HepG2 (cell line): ENCODE measurements at regions not wholly inside any gene's neighbourhood (a gene's known extent, or its start where the extent isn't known, plus 50 kb on each side); places are given as distances from the start of the nearest gene placed in this dataset.

Experiments
- ATAC-seq: fragments of 200-7000 bp; cut with Tn5 transposase; 3 replicates; pipeline ENCODE4 v1.9.1; 2020; ENCODE audit warnings: mild to moderate bottlenecking, moderate library complexity
- BruUV-seq: library from RNA; stranded (reverse); fragments of 400-500 nt; replicated peaks from 2 replicates; lab custom pipeline; 2021; lab: Mats Ljungman, UMichigan
- CTCF ChIA-PET: fragments of 300-600 bp; formaldehyde crosslinking; extraction: SDS; loops from one replicate; lab custom pipeline; 2021; ENCODE audit warnings: low total read pairs, inconsistent platforms, low intra/inter-chr PET ratio; lab: Yijun Ruan, JAX
- POLR2A ChIA-PET: fragments of 350-600 bp; sonication (Branson Sonifier 250); formaldehyde crosslinking; loops from one replicate; lab custom pipeline; 2020; ENCODE audit warnings: antibody characterized with exemption, inconsistent platforms; lab: Yijun Ruan, JAX
- DNase-seq: peaks from one replicate; pipeline ENCODE4 v3.0.0-alpha.2; 2015; ENCODE audit warnings: low spot score
- FAIRE-seq: peaks from 3 replicates; lab custom pipeline; 2011; peaks lifted over from hg19 to GRCh38; lab: Jason Lieb, UNC
- H2AFZ ChIP-seq: one replicate; pipeline ENCODE4 v1.6.1; 2011; ENCODE audit warnings: low read length, inconsistent platforms
- H3K27ac ChIP-seq: fragments of 300-600 bp; 3 replicates; pipeline ENCODE4 v1.8.0; 2011; ENCODE audit warnings: mixed run types, mild to moderate bottlenecking, mixed read lengths, low read length, inconsistent platforms; ENCODE audit not compliant: insufficient read depth; ENCODE audit errors: extremely low read length
- H3K27me3 ChIP-seq, 2 experiments: fragments of 200-600 bp in 1 of 2; 2 replicates in 1 of 2; 3 replicates in 1 of 2; pipeline versions ENCODE4 v1.6.0 to v1.8.0; 2011; ENCODE audit warnings: low read length in 2 of 2, mild to moderate bottlenecking in 2 of 2, moderate library complexity in 2 of 2, inconsistent platforms in 1 of 2; ENCODE audit not compliant: insufficient read depth in 2 of 2, control insufficient read depth in 1 of 2
- H3K36me3 ChIP-seq, 2 experiments: fragments of 200-600 bp in 1 of 2; replicated peaks in 1 of 2; 2 replicates in 1 of 2; 3 replicates in 1 of 2; pipeline versions ENCODE4 v1.5.1 to v1.8.0; 2011; ENCODE audit warnings: low read length in 2 of 2, inconsistent platforms in 1 of 2; ENCODE audit not compliant: insufficient read depth in 2 of 2, control insufficient read depth in 1 of 2
- H3K4me1 ChIP-seq: 2 replicates; pipeline ENCODE4 v1.5.1; 2012; ENCODE audit warnings: low read length, inconsistent platforms; ENCODE audit not compliant: insufficient read depth
- H3K4me2 ChIP-seq: 2 replicates; pipeline ENCODE4 v1.6.0; 2011; ENCODE audit warnings: low read depth, low read length, inconsistent platforms
- H3K4me3 ChIP-seq, 3 experiments: fragments of 200-600 bp in 1 of 3; sonication (generic), shearing (Covaris generic) in 1 of 3; replicated peaks in 1 of 3; 2 replicates each; pipeline ENCODE4 v1.5.1; 2011 to 2016; ENCODE audit warnings: low read length in 3 of 3, inconsistent platforms in 2 of 3, low read depth in 2 of 3, mild to moderate bottlenecking in 2 of 3, control low read depth in 1 of 3, mixed read lengths in 1 of 3; ENCODE audit not compliant: insufficient read depth in 1 of 3
- H3K79me2 ChIP-seq: one replicate; pipeline ENCODE4 v1.6.1; 2011; ENCODE audit warnings: low read length, inconsistent platforms; ENCODE audit not compliant: insufficient read depth
- H3K9ac ChIP-seq: 2 replicates; pipeline ENCODE4 v1.6.0; 2011; ENCODE audit warnings: mild to moderate bottlenecking, low read depth, low read length, inconsistent platforms; ENCODE audit not compliant: insufficient read depth
- H3K9me3 ChIP-seq: 2 replicates; pipeline ENCODE4 v1.5.1; 2012; ENCODE audit warnings: mild to moderate bottlenecking, low read length
- H4K20me1 ChIP-seq: 2 replicates; pipeline ENCODE4 v1.6.0; 2011; ENCODE audit warnings: inconsistent platforms, mild to moderate bottlenecking, low read length, moderate library complexity; ENCODE audit not compliant: insufficient read depth
- ATF1 ChIP-seq: IDR thresholded peaks from 2 replicates; pipeline ENCODE4 v1.6.1; 2016; ENCODE audit warnings: mild to moderate bottlenecking, control low read depth
- EHMT2 ChIP-seq: fragments of 200-600 bp; sonication (generic); IDR thresholded peaks from 2 replicates; pipeline ENCODE4 v1.7.0; 2017; ENCODE audit warnings: antibody characterized with exemption, low read depth, low read length, borderline replicate concordance
- HNRNPK ChIP-seq: fragments of 200-400 bp; formaldehyde crosslinking; IDR thresholded peaks from 2 replicates; pipeline ENCODE4 v1.6.1; 2018; ENCODE audit warnings: low read length, low read depth, moderate library complexity, mild to moderate bottlenecking; ENCODE audit not compliant: poor library complexity, severe bottlenecking
- ZMYM2 ChIP-seq: sonication (generic); formaldehyde crosslinking; IDR thresholded peaks from 2 replicates; pipeline ENCODE4 v1.8.0; 2022; ENCODE audit warnings: mild to moderate bottlenecking, missing genetic modification reagents
- ZNF569 ChIP-seq: sonication (generic); formaldehyde crosslinking; IDR thresholded peaks from 2 replicates; pipeline ENCODE4 v1.5.0; 2020; ENCODE audit warnings: mild to moderate bottlenecking, missing genetic modification reagents, moderate library complexity, borderline replicate concordance
- ZNF577 ChIP-seq: sonication (generic); formaldehyde crosslinking; IDR thresholded peaks from 2 replicates; pipeline ENCODE4 v1.4.0; 2020; ENCODE audit warnings: mild to moderate bottlenecking, low read depth, missing genetic modification reagents, borderline replicate concordance
- WGBS: methylation state at CpG from one replicate; pipeline ENCODE4 v1.1.6; 2017; ENCODE audit warnings: low lambda C conversion rate; 5-methylcytosine and 5-hydroxymethylcytosine counted together
- in situ Hi-C: cut with HindIII; loops from 2 replicates; pipeline ENCODE4 v1.10.0; 2017; ENCODE audit warnings: low pct_unique_long_range_greater_than_20kb; ENCODE audit not compliant: extremely low pct_ligation_motif_present
- intact Hi-C: fragments of 100-400 bp; cut with micrococcal nuclease; formaldehyde crosslinking; loops from one replicate; pipeline ENCODE4 v1.10.0; 2022; ENCODE audit not compliant: unreplicated experiment
- TF ChIP-seq, protein P1 (sequence below): conservative IDR thresholded peaks from 2 replicates; pipeline ENCODE4 v1.6.1; 2018; ENCODE audit warnings: missing genetic modification reagents
- TF ChIP-seq, protein P2 (sequence below), 2 experiments: sonication (generic) in 1 of 2; formaldehyde crosslinking in 1 of 2; IDR thresholded peaks; 2 replicates each; pipeline versions ENCODE4 v1.4.0 to v1.6.1; 2016 to 2020; ENCODE audit warnings: borderline replicate concordance in 1 of 2, low read depth in 1 of 2, mild to moderate bottlenecking in 1 of 2, missing genetic modification reagents in 1 of 2
- TF ChIP-seq, protein P3 (sequence below): IDR thresholded peaks from 2 replicates; pipeline ENCODE4 v1.6.1; 2012; ENCODE audit warnings: inconsistent platforms
- TF ChIP-seq, protein P4 (sequence below): sonication (generic); formaldehyde crosslinking; IDR thresholded peaks from 2 replicates; pipeline ENCODE4 v1.4.0; 2020; ENCODE audit warnings: missing genetic modification reagents, mild to moderate bottlenecking, borderline replicate concordance
- TF ChIP-seq, protein P5 (sequence below): sonication (generic); formaldehyde crosslinking; IDR thresholded peaks from 2 replicates; pipeline ENCODE4 v1.4.0; 2020; ENCODE audit warnings: mild to moderate bottlenecking, low read depth, missing genetic modification reagents
- TF ChIP-seq, protein P6 (sequence below): sonication (generic); formaldehyde crosslinking; IDR thresholded peaks from 2 replicates; pipeline ENCODE4 v1.4.0; 2020; ENCODE audit warnings: missing genetic modification reagents

DNA sequence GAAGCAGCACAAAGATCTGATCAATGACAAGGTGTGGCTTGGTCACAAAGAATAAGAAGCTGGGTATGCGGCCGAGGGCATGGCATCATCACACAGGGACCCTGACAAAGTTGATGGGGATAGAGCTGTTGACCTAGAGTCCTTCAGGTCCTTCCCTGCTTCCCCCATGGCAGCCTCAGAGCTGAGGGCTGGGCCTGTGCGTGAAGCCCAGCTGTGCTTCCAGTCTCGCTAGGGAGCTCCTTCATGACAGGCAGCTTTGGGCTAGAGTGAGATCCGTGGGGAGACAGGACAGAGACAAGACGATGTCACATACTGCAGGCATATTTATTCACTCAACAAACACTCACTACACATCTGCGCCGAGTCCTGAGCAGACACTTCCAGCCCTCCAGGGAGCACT, 56.4 kb upstream of the NEURL1B start:
- H3K9ac ChIP-seq: no peak overlapping the region
- no peak overlapping the region for H3K27ac ChIP-seq
- CTCF ChIA-PET: no interaction called here
- ATAC-seq (no peak), DNase-seq (no peak), FAIRE-seq (no peak)
- no peaks in the 10 kb centered on the region for H4K20me1 ChIP-seq
- in situ Hi-C loops: no loop called here
- intact Hi-C loops: no loop called here
- H3K4me1 ChIP-seq: no peaks in the 10 kb centered on the region
- POLR2A ChIA-PET: no interaction called here
- no peak overlapping the region for H3K4me3 ChIP-seq
- H3K79me2 ChIP-seq: no peaks in the 10 kb centered on the region
- WGBS: 37% methylated on average over 3 of the region's 8 CpGs
- no peak overlapping the region for H2AFZ ChIP-seq
- BruUV-seq: no TSS peak
- no peak overlapping the region for H3K4me2 ChIP-seq
- no peaks in the 10 kb centered on the region for H3K36me3 ChIP-seq
- no peaks in the 10 kb centered on the region for H3K9me3 ChIP-seq
- peaks cover 4 to 60% of the 10 kb centered on the region in 2 experiments; a peak in 4 of 5 replicates for H3K27me3 ChIP-seq
- TF ChIP-seq ZNF577 (CRISPR knock-in tag) (no peak), ZNF569 (no peak), EHMT2 (no peak), ZMYM2 (CRISPR knock-in tag) (no peak), HNRNPK (no peak), ATF1 (CRISPR knock-in tag) (no peak)
- TF ChIP-seq, protein P1, sequence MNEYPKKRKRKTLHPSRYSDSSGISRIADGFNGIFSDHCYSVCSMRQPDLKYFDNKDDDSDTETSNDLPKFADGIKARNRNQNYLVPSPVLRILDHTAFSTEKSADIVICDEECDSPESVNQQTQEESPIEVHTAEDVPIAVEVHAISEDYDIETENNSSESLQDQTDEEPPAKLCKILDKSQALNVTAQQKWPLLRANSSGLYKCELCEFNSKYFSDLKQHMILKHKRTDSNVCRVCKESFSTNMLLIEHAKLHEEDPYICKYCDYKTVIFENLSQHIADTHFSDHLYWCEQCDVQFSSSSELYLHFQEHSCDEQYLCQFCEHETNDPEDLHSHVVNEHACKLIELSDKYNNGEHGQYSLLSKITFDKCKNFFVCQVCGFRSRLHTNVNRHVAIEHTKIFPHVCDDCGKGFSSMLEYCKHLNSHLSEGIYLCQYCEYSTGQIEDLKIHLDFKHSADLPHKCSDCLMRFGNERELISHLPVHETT (CRISPR knock-in tag): no peak
- TF ChIP-seq, protein P2, sequence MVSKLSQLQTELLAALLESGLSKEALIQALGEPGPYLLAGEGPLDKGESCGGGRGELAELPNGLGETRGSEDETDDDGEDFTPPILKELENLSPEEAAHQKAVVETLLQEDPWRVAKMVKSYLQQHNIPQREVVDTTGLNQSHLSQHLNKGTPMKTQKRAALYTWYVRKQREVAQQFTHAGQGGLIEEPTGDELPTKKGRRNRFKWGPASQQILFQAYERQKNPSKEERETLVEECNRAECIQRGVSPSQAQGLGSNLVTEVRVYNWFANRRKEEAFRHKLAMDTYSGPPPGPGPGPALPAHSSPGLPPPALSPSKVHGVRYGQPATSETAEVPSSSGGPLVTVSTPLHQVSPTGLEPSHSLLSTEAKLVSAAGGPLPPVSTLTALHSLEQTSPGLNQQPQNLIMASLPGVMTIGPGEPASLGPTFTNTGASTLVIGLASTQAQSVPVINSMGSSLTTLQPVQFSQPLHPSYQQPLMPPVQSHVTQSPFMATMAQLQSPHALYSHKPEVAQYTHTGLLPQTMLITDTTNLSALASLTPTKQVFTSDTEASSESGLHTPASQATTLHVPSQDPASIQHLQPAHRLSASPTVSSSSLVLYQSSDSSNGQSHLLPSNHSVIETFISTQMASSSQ (IDR thresholded peaks at IDR 0.05; ENCODE audit: low read depth): no peak
- TF ChIP-seq, protein P2 (CRISPR knock-in tag; IDR thresholded peaks at IDR 0.05; ENCODE audit: borderline replicate concordance): no peak
- TF ChIP-seq, protein P3, sequence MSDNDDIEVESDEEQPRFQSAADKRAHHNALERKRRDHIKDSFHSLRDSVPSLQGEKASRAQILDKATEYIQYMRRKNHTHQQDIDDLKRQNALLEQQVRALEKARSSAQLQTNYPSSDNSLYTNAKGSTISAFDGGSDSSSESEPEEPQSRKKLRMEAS: no peak
- TF ChIP-seq, protein P4, sequence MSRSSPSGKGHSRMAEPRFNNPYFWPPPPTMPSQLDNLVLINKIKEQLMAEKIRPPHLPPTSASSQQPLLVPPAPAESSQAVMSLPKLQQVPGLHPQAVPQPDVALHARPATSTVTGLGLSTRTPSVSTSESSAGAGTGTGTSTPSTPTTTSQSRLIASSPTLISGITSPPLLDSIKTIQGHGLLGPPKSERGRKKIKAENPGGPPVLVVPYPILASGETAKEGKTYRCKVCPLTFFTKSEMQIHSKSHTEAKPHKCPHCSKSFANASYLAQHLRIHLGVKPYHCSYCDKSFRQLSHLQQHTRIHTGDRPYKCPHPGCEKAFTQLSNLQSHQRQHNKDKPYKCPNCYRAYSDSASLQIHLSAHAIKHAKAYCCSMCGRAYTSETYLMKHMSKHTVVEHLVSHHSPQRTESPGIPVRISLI (CRISPR knock-in tag): no peak
- TF ChIP-seq, protein P5, sequence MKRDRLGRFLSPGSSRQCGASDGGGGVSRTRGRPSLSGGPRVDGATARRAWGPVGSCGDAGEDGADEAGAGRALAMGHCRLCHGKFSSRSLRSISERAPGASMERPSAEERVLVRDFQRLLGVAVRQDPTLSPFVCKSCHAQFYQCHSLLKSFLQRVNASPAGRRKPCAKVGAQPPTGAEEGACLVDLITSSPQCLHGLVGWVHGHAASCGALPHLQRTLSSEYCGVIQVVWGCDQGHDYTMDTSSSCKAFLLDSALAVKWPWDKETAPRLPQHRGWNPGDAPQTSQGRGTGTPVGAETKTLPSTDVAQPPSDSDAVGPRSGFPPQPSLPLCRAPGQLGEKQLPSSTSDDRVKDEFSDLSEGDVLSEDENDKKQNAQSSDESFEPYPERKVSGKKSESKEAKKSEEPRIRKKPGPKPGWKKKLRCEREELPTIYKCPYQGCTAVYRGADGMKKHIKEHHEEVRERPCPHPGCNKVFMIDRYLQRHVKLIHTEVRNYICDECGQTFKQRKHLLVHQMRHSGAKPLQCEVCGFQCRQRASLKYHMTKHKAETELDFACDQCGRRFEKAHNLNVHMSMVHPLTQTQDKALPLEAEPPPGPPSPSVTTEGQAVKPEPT (CRISPR knock-in tag): no peak
- TF ChIP-seq, protein P6, sequence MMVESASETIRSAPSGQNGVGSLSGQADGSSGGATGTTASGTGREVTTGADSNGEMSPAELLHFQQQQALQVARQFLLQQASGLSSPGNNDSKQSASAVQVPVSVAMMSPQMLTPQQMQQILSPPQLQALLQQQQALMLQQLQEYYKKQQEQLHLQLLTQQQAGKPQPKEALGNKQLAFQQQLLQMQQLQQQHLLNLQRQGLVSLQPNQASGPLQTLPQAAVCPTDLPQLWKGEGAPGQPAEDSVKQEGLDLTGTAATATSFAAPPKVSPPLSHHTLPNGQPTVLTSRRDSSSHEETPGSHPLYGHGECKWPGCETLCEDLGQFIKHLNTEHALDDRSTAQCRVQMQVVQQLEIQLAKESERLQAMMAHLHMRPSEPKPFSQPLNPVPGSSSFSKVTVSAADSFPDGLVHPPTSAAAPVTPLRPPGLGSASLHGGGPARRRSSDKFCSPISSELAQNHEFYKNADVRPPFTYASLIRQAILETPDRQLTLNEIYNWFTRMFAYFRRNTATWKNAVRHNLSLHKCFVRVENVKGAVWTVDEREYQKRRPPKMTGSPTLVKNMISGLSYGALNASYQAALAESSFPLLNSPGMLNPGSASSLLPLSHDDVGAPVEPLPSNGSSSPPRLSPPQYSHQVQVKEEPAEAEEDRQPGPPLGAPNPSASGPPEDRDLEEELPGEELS (CRISPR knock-in tag): no peak
